NCI-H524 (cell line): ENCODE measurements at regions not wholly inside any gene's neighbourhood (a gene's known extent, or its start where the extent isn't known, plus 50 kb on each side); places are given as distances from the start of the nearest gene placed in this dataset.
"Not testable (repeated sequence)": the region's sequence is repeated elsewhere in the genome, so short reads cannot be mapped to it uniquely, and the experiment has no call there.

Experiments
- DNase-seq, 2 experiments: peaks; one replicate each; lab custom pipeline; 2025; lab: John Stamatoyannopoulos, UW

GRCh38 chrX:149420566-149420965 lies 84.5 kb downstream of the IDS start:
- not testable (repeated sequence) for DNase-seq

GRCh38 chrX:149398027-149398426 lies 107.1 kb downstream of the IDS start:
- DNase-seq: no peak

GRCh38 chrX:149392921-149393320 lies 112.2 kb downstream of the IDS start:
- DNase-seq: no peak

GRCh38 chrX:149383852-149384251 lies 121.3 kb downstream of the IDS start:
- DNase-seq: no peak

GRCh38 chrX:149374751-149375150 lies 130.4 kb downstream of the IDS start:
- DNase-seq: peak in 1 of 2 experiments; percentile 25

GRCh38 chrX:149372866-149373265 lies 132.2 kb downstream of the IDS start:
- DNase-seq: peak; percentile 83 to 87

GRCh38 chrX:149371986-149372385 lies 133.1 kb downstream of the IDS start:
- peak in 1 of 2 experiments; percentile 60 for DNase-seq

- DNase-seq: no peak
These were observed 135.0 kb downstream of the IDS start for GRCh38 chrX:149370097-149370496.

GRCh38 chrX:149365552-149365951 lies 139.6 kb downstream of the IDS start:
- no peak for DNase-seq

- no peak for DNase-seq
These were observed 140.0 kb downstream of the IDS start for GRCh38 chrX:149365061-149365460.

- DNase-seq: no peak
These were observed 141.1 kb downstream of the IDS start for GRCh38 chrX:149363965-149364364.

GRCh38 chrX:149346306-149346705 lies 158.8 kb downstream of the IDS start:
- DNase-seq: no peak

GRCh38 chrX:149322316-149322715 lies 182.8 kb downstream of the IDS start:
- no peak for DNase-seq

GRCh38 chrX:149313871-149314371 lies 191.2 kb downstream of the IDS start:
- DNase-seq: no peak

GRCh38 chrX:149312988-149313387 lies 192.1 kb downstream of the IDS start:
- DNase-seq: peak; percentile 63 to 88

- no peak for DNase-seq
These were observed 193.0 kb downstream of the IDS start for GRCh38 chrX:149312097-149312496.

GRCh38 chrX:149302705-149303104 lies 202.4 kb downstream of the IDS start:
- DNase-seq: no peak

GRCh38 chrX:149298111-149298510 lies 207.0 kb downstream of the IDS start:
- no peak for DNase-seq

GRCh38 chrX:149296092-149296491 lies 209.0 kb downstream of the IDS start:
- DNase-seq: peak; percentile 2 to 13

GRCh38 chrX:149286940-149287349 lies 218.2 kb downstream of the IDS start:
- peak; percentile 39 to 70 for DNase-seq

GRCh38 chrX:149284616-149285015 lies 220.5 kb downstream of the IDS start:
- no peak for DNase-seq

GRCh38 chrX:149283853-149284252 lies 221.3 kb downstream of the IDS start:
- DNase-seq: no peak

GRCh38 chrX:149282909-149283308 lies 222.2 kb downstream of the IDS start:
- no peak for DNase-seq

GRCh38 chrX:149280011-149280410 lies 225.1 kb downstream of the IDS start:
- no peak for DNase-seq

GRCh38 chrX:149275836-149276235 lies 229.3 kb downstream of the IDS start:
- no peak for DNase-seq
